ENCODE measurements at regions not wholly inside any gene's neighbourhood (a gene's known extent, or its start where the extent isn't known, plus 50 kb on each side); places are given as distances from the start of the nearest gene placed in this dataset.

GRCh38 chr2:173764094-173764493, 201.1 kb downstream of the SP3 start:
- TF ChIP-seq POLR2A (IDR thresholded peaks at IDR 0.05) (no peak), CTCF (IDR thresholded peaks at IDR 0.05) (no peak)
